ENCODE measurements at regions not wholly inside any gene's neighbourhood (a gene's known extent, or its start where the extent isn't known, plus 50 kb on each side); places are given as distances from the start of the nearest gene placed in this dataset.

GRCh38 chr13:76723551-76724232 is 162.5 kb downstream of the KCTD12 start:
- DNase-seq (ENCODE audit: low read depth, low spot score) (no peak), ATAC-seq (no peak)
- H3K4me3 ChIP-seq (ENCODE audit: low read depth in 2 of 2, low read length in 2 of 2) = no peak overlapping the region
- POLR2A ChIA-PET = no interaction called here
- intact Hi-C loops (cut with micrococcal nuclease; ENCODE audit: unreplicated experiment) = no loop called here
- no peaks in the 10 kb centered on the region for H3K36me3 ChIP-seq (ENCODE audit: control insufficient read depth, insufficient read depth, low read length)
- H3K27ac ChIP-seq (ENCODE audit: low read length) = no peak overlapping the region
- CTCF ChIA-PET = no interaction called here
- H3K4me1 ChIP-seq (ENCODE audit: control insufficient read depth, insufficient read depth, low read length) = no peaks in the 10 kb centered on the region
- in situ Hi-C loops (cut with HindIII; ENCODE audit: low pct_unique_long_range_greater_than_20kb, low sequenced_read_pairs) = no loop called here
- H3K27me3 ChIP-seq (ENCODE audit: control insufficient read depth, insufficient read depth, low read length) = no peaks in the 10 kb centered on the region
- no peaks in the 10 kb centered on the region for H3K9me3 ChIP-seq (ENCODE audit: control insufficient read depth, insufficient read depth, low read depth, low read length)
- TF ChIP-seq POLR2AphosphoS5 (IDR thresholded peaks at IDR 0.05; ENCODE audit: low read depth, low read length) (no peak), TCF7L2 (IDR thresholded peaks at IDR 0.05; ENCODE audit: low read depth, low read length) (no peak), SIN3A (IDR thresholded peaks at IDR 0.05; ENCODE audit: borderline replicate concordance, insufficient read depth, low read depth, low read length) (no peak)
- no TSS peak for BruUV-seq (replicated peaks)

GRCh38 chr13:76722782-76723181 is 163.4 kb downstream of the KCTD12 start:
- intact Hi-C loops (cut with micrococcal nuclease; ENCODE audit: unreplicated experiment) (no loop called here), in situ Hi-C loops (cut with HindIII; ENCODE audit: low pct_unique_long_range_greater_than_20kb, low sequenced_read_pairs) (no loop called here)
- POLR2A ChIA-PET = no interaction called here
- H3K27ac ChIP-seq (ENCODE audit: low read length) = no peak overlapping the region
- no peaks in the 10 kb centered on the region for H3K27me3 ChIP-seq (ENCODE audit: control insufficient read depth, insufficient read depth, low read length)
- H3K4me1 ChIP-seq (ENCODE audit: control insufficient read depth, insufficient read depth, low read length) = no peaks in the 10 kb centered on the region
- no peak for ATAC-seq
- CTCF ChIA-PET = no interaction called here
- DNase-seq (ENCODE audit: low read depth, low spot score) = no peak
- no peaks in the 10 kb centered on the region for H3K9me3 ChIP-seq (ENCODE audit: control insufficient read depth, insufficient read depth, low read depth, low read length)
- no TSS peak for BruUV-seq (replicated peaks)
- H3K36me3 ChIP-seq (ENCODE audit: control insufficient read depth, insufficient read depth, low read length) = no peaks in the 10 kb centered on the region
- TF ChIP-seq TCF7L2 (IDR thresholded peaks at IDR 0.05; ENCODE audit: low read depth, low read length) (no peak), SIN3A (IDR thresholded peaks at IDR 0.05; ENCODE audit: borderline replicate concordance, insufficient read depth, low read depth, low read length) (no peak), REST (IDR thresholded peaks at IDR 0.05; ENCODE audit: insufficient read depth in 1 of 2, low read depth in 2 of 2, low read length in 1 of 2) (no peak), CTCF (IDR thresholded peaks at IDR 0.05) (no peak), POLR2AphosphoS5 (IDR thresholded peaks at IDR 0.05; ENCODE audit: low read depth, low read length) (no peak)
- no peak overlapping the region for H3K4me3 ChIP-seq (ENCODE audit: low read depth in 2 of 2, low read length in 2 of 2)

- CTCF ChIA-PET = no interaction called here
- in situ Hi-C loops (cut with HindIII; ENCODE audit: low pct_unique_long_range_greater_than_20kb, low sequenced_read_pairs) = no loop called here
- no peaks in the 10 kb centered on the region for H3K27me3 ChIP-seq (ENCODE audit: control insufficient read depth, insufficient read depth, low read length)
- ATAC-seq (no peak), DNase-seq (ENCODE audit: low read depth, low spot score) (no peak)
- no TSS peak for BruUV-seq (replicated peaks)
- H3K4me3 ChIP-seq (ENCODE audit: low read depth in 2 of 2, low read length in 2 of 2) = no peak overlapping the region
- no peaks in the 10 kb centered on the region for H3K4me1 ChIP-seq (ENCODE audit: control insufficient read depth, insufficient read depth, low read length)
- POLR2A ChIA-PET = no interaction called here
- no peak for TF ChIP-seq POLR2AphosphoS5 (IDR thresholded peaks at IDR 0.05; ENCODE audit: low read depth, low read length)
- no peak for TF ChIP-seq CTCF (IDR thresholded peaks at IDR 0.05)
- no peak for TF ChIP-seq TCF7L2 (IDR thresholded peaks at IDR 0.05; ENCODE audit: low read depth, low read length)
- no peak for TF ChIP-seq SIN3A (IDR thresholded peaks at IDR 0.05; ENCODE audit: borderline replicate concordance, insufficient read depth, low read depth, low read length)
- intact Hi-C loops (cut with micrococcal nuclease; ENCODE audit: unreplicated experiment) = no loop called here
- no peaks in the 10 kb centered on the region for H3K9me3 ChIP-seq (ENCODE audit: control insufficient read depth, insufficient read depth, low read depth, low read length)
- H3K36me3 ChIP-seq (ENCODE audit: control insufficient read depth, insufficient read depth, low read length) = no peaks in the 10 kb centered on the region
- no peak overlapping the region for H3K27ac ChIP-seq (ENCODE audit: low read length)
These were observed 165.4 kb downstream of the KCTD12 start for GRCh38 chr13:76720821-76721220.

Measured in Panc1 (cell line).